ENCODE measurements at regions not wholly inside any gene's neighbourhood (a gene's known extent, or its start where the extent isn't known, plus 50 kb on each side); places are given as distances from the start of the nearest gene placed in this dataset.

- intact Hi-C loops (cut with DNase I), result no loop called here
Observed at GRCh38 chr4:11158971-11159370, 269.7 kb downstream of the HS3ST1 start.

GRCh38 chr4:11155208-11155867 lies 273.4 kb downstream of the HS3ST1 start:
- 50 to 56% methylated on average over 5 of the region's 5 CpGs for WGBS, 2 donors
- Histone ChIP-seq H3K36me3 (replicated peaks in 1 of 2; ENCODE audit: insufficient read depth in 1 of 2, low read depth in 2 of 2) (no peaks in the 10 kb centered on the region), H3K4me3 (no peak overlapping the region), H3K4me1 (no peaks in the 10 kb centered on the region), H3K27me3 (no peaks in the 10 kb centered on the region), H3K27ac (no peak overlapping the region), H3K9me3 (no peaks in the 10 kb centered on the region)
- intact Hi-C loops (cut with DNase I), result no loop called here
- DNase-seq (no peak), ATAC-seq (no peak)
- TF ChIP-seq, protein P1, sequence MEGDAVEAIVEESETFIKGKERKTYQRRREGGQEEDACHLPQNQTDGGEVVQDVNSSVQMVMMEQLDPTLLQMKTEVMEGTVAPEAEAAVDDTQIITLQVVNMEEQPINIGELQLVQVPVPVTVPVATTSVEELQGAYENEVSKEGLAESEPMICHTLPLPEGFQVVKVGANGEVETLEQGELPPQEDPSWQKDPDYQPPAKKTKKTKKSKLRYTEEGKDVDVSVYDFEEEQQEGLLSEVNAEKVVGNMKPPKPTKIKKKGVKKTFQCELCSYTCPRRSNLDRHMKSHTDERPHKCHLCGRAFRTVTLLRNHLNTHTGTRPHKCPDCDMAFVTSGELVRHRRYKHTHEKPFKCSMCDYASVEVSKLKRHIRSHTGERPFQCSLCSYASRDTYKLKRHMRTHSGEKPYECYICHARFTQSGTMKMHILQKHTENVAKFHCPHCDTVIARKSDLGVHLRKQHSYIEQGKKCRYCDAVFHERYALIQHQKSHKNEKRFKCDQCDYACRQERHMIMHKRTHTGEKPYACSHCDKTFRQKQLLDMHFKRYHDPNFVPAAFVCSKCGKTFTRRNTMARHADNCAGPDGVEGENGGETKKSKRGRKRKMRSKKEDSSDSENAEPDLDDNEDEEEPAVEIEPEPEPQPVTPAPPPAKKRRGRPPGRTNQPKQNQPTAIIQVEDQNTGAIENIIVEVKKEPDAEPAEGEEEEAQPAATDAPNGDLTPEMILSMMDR (IDR thresholded peaks at IDR 0.05), result no peak
- TF ChIP-seq POLR2A (IDR thresholded peaks at IDR 0.05), result no peak

More at GRCh38 chr4:11158971-11159370, 269.7 kb downstream of the HS3ST1 start:
- TF ChIP-seq POLR2A (IDR thresholded peaks at IDR 0.05), result no peak
- TF ChIP-seq, protein P1 (IDR thresholded peaks at IDR 0.05), result no peak
- H3K27me3 ChIP-seq, result no peaks in the 10 kb centered on the region
- no peaks in the 10 kb centered on the region for H3K9me3 ChIP-seq
- no peaks in the 10 kb centered on the region for H3K4me1 ChIP-seq
- WGBS, 2 donors, result 36 to 83% methylated on average over 1 of the region's 1 CpG
- no peaks in the 10 kb centered on the region for H3K36me3 ChIP-seq (replicated peaks in 1 of 2; ENCODE audit: insufficient read depth in 1 of 2, low read depth in 2 of 2)
- no peak overlapping the region for H3K4me3 ChIP-seq
- ATAC-seq, result no peak
- no peak overlapping the region for H3K27ac ChIP-seq
- DNase-seq, result no peak

- Histone ChIP-seq H3K4me3 (no peak overlapping the region), H3K27ac (no peak overlapping the region), H3K9me3 (no peaks in the 10 kb centered on the region), H3K4me1 (no peaks in the 10 kb centered on the region), H3K36me3 (replicated peaks in 1 of 2; ENCODE audit: insufficient read depth in 1 of 2, low read depth in 2 of 2) (no peaks in the 10 kb centered on the region), H3K27me3 (no peaks in the 10 kb centered on the region)
- intact Hi-C loops (cut with DNase I), result no loop called here
- no peak for ATAC-seq
- WGBS, 2 donors, result 30 to 34% methylated on average over 3 of the region's 3 CpGs
- TF ChIP-seq POLR2A (IDR thresholded peaks at IDR 0.05), result no peak
- TF ChIP-seq, protein P1 (IDR thresholded peaks at IDR 0.05), result no peak
- DNase-seq, result no peak
Observed at GRCh38 chr4:11153171-11153750, 275.4 kb downstream of the HS3ST1 start.

GRCh38 chr4:11152684-11153083 lies 276.0 kb downstream of the HS3ST1 start:
- intact Hi-C loops (cut with DNase I), result no loop called here
- Histone ChIP-seq H3K4me3 (no peak overlapping the region), H3K9me3 (no peaks in the 10 kb centered on the region), H3K36me3 (replicated peaks in 1 of 2; ENCODE audit: insufficient read depth in 1 of 2, low read depth in 2 of 2) (no peaks in the 10 kb centered on the region), H3K27ac (no peak overlapping the region), H3K4me1 (no peaks in the 10 kb centered on the region), H3K27me3 (no peaks in the 10 kb centered on the region)
- TF ChIP-seq POLR2A (IDR thresholded peaks at IDR 0.05), result no peak
- TF ChIP-seq, protein P1 (IDR thresholded peaks at IDR 0.05), result no peak
- WGBS, 2 donors, result 30 to 41% methylated on average over 2 of the region's 2 CpGs
- no peak for ATAC-seq
- no peak for DNase-seq

DNA sequence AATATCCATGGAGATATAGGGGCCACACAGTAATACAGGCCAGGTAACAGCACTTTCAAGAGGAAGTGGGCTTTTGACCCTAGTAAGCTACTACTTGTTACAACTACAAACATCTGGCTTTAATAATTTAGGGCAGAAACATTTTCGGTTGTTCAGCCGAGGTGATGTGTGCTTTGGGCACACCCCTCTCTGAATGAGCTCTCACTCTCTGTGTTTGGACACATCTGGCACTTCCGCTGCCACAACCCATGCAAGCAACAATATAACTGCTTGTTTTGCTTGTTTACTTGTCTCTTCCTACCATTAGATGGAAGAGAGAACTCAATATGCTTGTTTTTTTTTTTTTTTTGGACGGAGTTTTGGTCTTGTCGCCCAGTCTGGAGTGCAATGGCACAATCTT lies 277.2 kb downstream of the HS3ST1 start:
- intact Hi-C loops (cut with DNase I), result no loop called here
- Histone ChIP-seq H3K27ac (no peak overlapping the region), H3K27me3 (no peaks in the 10 kb centered on the region), H3K4me3 (no peak overlapping the region), H3K9me3 (no peaks in the 10 kb centered on the region), H3K4me1 (no peaks in the 10 kb centered on the region), H3K36me3 (replicated peaks in 1 of 2; ENCODE audit: insufficient read depth in 1 of 2, low read depth in 2 of 2) (no peaks in the 10 kb centered on the region)
- ATAC-seq (no peak), DNase-seq (no peak)
- 43 to 50% methylated on average over 5 of the region's 5 CpGs for whole genome bisulfite sequencing, 2 donors
- no peak for TF ChIP-seq POLR2A (IDR thresholded peaks at IDR 0.05)
- TF ChIP-seq, protein P1 (IDR thresholded peaks at IDR 0.05), result no peak

All from body of pancreas (tissue), 4 donors.